Uterus (tissue), 2 donors: ENCODE measurements at regions not wholly inside any gene's neighbourhood (a gene's known extent, or its start where the extent isn't known, plus 50 kb on each side); places are given as distances from the start of the nearest gene placed in this dataset.

Experiments
- POLR2A ChIP-seq, 2 donors: fragments of 450-650 bp; IDR thresholded peaks; one replicate each; pipeline ENCODE4 v1.6.1; 2016; ENCODE audit warnings: antibody characterized with exemption in 2 of 2, mild to moderate bottlenecking in 1 of 2, moderate library complexity in 1 of 2
- TF ChIP-seq, protein P1 (sequence below), 4 experiments: fragments of 200-600 bp in 2 of 4; fragments of 450-650 bp in 2 of 4; sonication (generic) in 2 of 4; IDR thresholded peaks; one replicate each; pipeline ENCODE4 v1.5.1; 2016 to 2019; ENCODE audit warnings: antibody characterized with exemption in 4 of 4, mild to moderate bottlenecking in 2 of 4, moderate library complexity in 1 of 4

DNA sequence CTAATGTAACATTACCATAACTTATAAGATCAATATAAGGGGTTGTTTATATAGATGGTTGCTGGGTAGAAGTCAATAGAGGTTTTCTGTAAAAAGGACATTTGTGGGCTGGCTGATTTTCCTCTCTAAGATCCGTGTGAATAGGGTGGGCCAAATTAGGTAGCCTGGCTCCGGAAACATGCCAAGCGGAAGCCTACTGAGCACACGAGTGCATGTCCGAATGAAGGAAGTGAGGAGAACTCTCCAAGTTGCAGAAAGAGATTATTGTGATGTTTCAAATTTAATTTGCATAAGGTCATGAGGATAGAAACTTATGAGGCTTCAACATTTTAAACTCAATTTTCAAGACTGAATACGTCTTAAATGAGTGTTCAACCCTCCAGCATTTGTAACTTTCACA is 356.7 kb downstream of the SNAPC1 start:
- TF ChIP-seq, protein P1, sequence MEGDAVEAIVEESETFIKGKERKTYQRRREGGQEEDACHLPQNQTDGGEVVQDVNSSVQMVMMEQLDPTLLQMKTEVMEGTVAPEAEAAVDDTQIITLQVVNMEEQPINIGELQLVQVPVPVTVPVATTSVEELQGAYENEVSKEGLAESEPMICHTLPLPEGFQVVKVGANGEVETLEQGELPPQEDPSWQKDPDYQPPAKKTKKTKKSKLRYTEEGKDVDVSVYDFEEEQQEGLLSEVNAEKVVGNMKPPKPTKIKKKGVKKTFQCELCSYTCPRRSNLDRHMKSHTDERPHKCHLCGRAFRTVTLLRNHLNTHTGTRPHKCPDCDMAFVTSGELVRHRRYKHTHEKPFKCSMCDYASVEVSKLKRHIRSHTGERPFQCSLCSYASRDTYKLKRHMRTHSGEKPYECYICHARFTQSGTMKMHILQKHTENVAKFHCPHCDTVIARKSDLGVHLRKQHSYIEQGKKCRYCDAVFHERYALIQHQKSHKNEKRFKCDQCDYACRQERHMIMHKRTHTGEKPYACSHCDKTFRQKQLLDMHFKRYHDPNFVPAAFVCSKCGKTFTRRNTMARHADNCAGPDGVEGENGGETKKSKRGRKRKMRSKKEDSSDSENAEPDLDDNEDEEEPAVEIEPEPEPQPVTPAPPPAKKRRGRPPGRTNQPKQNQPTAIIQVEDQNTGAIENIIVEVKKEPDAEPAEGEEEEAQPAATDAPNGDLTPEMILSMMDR (IDR thresholded peaks at IDR 0.05) = no peak
- TF ChIP-seq POLR2A (IDR thresholded peaks at IDR 0.05) = no peak
